GM19351 (cell line): ENCODE measurements at regions not wholly inside any gene's neighbourhood (a gene's known extent, or its start where the extent isn't known, plus 50 kb on each side); places are given as distances from the start of the nearest gene placed in this dataset.
"Not testable (repeated sequence)": the region's sequence is repeated elsewhere in the genome, so short reads cannot be mapped to it uniquely, and the experiment has no call there.

ENCODE experiments used
- ATAC-seq: cut with Tn5 transposase; IDR thresholded peaks from one replicate; pipeline ENCODE4 v1.9.1; 2021; ENCODE audit warnings: mild to moderate bottlenecking, moderate library complexity; ENCODE audit not compliant: unreplicated experiment

DNA sequence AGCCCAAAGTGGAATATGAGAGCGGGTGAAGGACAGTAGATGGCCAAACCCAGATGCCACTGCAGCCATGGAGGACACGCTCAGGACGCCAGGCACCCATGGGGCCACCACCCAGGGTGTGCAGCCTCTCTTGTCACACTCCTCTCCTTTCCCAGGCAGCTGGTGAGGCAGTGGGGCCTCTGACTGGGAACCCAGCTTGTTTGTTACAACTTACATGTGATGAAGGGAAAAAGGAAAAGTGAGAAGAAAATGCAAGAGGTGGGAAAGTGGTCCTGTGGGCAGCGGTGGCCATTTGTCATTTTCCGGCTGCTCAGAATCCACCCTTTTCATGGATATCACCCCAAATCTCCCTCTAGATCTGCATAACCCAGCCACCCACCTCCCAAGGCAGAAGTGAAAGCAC lies 62.7 kb upstream of the UNC5A start:
- no peak for ATAC-seq

DNA sequence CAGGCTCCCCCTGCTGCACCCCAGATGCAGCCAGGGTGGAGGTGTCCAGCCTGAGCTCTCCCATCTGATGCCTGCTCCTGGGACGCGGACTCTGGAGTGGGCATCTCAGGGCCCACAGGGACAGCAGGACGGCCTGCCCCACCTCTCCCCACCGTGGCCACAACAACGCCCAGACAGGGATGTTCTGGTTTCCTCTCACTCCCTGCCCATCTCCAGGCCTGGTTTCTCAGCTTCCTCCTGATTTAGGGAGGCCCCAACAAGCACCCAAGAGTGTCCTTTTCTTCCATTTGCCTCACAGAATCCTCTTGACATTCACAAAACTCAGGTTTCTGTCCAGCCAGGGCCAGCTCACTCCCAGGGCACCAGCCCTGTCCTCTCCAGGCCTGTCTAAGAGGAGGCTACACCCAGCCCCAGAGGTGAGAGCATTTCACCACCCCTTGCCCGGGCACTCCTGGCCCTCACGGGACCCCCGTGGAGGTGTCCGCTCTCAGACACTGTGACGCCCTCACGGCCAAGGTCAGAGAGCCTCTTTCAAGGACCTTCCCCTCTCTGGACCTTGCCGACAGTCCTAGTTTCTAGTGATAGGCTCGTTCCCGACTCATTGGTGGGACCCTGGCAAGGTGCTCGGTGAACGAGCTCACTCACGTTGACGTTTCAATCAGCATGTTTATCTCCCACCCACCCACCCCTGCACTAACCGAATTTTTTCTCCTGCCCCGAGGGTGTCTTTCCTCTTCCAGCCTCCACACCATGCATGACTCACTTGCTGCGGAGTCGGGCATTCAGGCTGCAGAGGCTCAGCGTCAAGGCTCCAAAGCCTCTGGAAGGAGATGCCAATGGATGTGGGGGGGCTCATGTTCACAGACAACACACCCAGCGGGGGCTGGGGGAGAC lies 62.0 kb upstream of the UNC5A start:
- no peak for ATAC-seq

DNA sequence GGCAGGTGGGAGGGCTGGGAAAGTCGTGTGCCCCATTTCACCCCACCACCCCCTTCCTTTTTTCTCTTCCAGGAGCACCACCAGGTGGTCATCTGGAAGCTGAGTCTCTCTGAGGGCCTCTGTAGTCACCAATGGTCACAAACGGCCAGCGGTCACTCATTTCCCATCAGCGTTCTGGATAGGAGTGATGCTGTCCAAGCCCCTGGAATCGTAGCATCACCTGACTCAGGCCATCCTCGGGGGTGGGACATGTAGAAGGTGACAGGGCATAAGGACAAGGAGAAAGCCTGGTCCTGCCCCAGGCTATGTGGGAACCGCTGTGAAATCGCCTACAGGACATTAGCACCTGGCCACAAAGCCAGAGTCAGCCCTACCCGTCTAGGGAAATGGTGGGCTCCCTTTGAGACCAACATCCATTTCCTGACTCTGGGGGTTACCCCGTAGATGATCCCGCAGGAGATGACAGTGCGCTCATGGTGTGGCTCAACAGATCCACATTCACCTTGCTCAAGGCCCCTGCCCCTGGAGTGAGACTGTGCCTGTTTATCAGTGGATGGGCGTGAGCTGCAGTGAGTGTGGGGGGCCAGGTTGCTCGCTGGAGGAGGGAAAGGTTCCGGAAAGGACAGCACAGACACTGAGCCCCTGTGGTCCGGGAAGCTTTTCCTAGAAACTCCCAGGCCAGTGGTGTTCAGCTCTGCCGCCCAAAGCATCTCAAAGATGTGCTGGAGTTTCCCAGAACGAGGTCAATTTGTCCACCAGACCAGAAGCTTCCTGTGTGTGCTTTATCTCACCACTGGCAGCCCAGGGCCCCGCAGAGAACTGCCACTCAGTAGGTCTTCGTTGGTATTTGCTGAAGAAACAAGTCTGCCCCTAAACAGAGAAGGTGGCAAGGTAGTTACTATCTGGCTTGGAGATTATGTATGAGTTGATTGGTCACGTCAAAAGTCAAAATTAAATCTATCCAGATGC lies 61.1 kb upstream of the UNC5A start:
- ATAC-seq, result no peak

- no peak for ATAC-seq
Measured at GRCh38 chr5:176750144-176750543, 60.2 kb upstream of the UNC5A start.

GRCh38 chr5:176754376-176754973 lies 55.9 kb upstream of the UNC5A start:
- no peak for ATAC-seq

DNA sequence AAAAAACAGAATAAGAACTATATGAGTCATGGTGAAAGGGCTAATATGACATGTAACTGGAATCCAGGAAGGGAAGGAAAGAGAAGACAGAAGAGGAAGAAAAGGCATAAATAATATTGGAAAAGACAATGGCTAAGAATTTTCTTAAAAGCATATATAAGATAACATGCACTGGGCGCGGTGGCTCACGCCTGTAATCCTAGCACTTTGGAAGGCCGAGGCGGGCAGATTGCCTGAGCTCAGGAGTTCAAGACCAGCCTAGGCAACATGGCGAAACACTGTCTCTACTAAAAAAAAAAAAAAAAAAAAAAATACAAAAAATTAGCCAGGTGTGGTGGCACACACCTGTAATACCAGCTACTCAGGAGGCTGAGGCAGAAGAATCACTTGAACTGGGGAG lies 54.8 kb upstream of the UNC5A start:
- not testable (repeated sequence) for ATAC-seq

- not testable (repeated sequence) for ATAC-seq
Measured at GRCh38 chr5:176757569-176757968, 52.8 kb upstream of the UNC5A start.
